HL-60 (cell line): ENCODE measurements at regions not wholly inside any gene's neighbourhood (a gene's known extent, or its start where the extent isn't known, plus 50 kb on each side); places are given as distances from the start of the nearest gene placed in this dataset.

Experiments used
- DNase-seq, 2 experiments: peaks; one replicate each; pipeline ENCODE4 v3.0.0-alpha.2; 2010 to 2020; ENCODE audit warnings: low read depth in 1 of 2, low spot score in 1 of 2
- H3K27ac ChIP-seq: fragments of 250-450 bp; sonication (Bioruptor Pico); replicated peaks from 2 replicates; pipeline ENCODE4 v1.5.1; 2020; ENCODE audit warnings: mild to moderate bottlenecking, moderate library complexity
- H3K27me3 ChIP-seq: fragments of 250-450 bp; sonication (Bioruptor Pico); 2 replicates; pipeline ENCODE4 v1.5.1; 2021; ENCODE audit warnings: mild to moderate bottlenecking, moderate library complexity; ENCODE audit not compliant: insufficient read depth, poor library complexity, severe bottlenecking
- H3K4me3 ChIP-seq: replicated peaks from 2 replicates; pipeline ENCODE4 v1.5.1; 2011; ENCODE audit warnings: mild to moderate bottlenecking, control low read depth, low read length; ENCODE audit not compliant: insufficient read depth
- GABPA ChIP-seq: IDR thresholded peaks from 2 replicates; pipeline ENCODE4 v1.6.1; 2012; ENCODE audit warnings: low read depth
- POLR2AphosphoS5 ChIP-seq: IDR thresholded peaks from 2 replicates; pipeline ENCODE4 v1.6.1; 2012; ENCODE audit warnings: low read depth
- SPI1 ChIP-seq: IDR thresholded peaks from 2 replicates; pipeline ENCODE4 v1.6.1; 2012; ENCODE audit warnings: low read depth, mild to moderate bottlenecking, borderline replicate concordance
- TF ChIP-seq, protein P1 (sequence below): IDR thresholded peaks from 2 replicates; pipeline ENCODE4 v1.6.1; 2012; ENCODE audit warnings: low read depth; ENCODE audit not compliant: insufficient replicate concordance
- TF ChIP-seq, protein P2 (sequence below): IDR thresholded peaks from one replicate; pipeline ENCODE4 v1.5.1; 2011; ENCODE audit warnings: low read length, control low read depth, inconsistent platforms; ENCODE audit not compliant: insufficient read depth

DNA sequence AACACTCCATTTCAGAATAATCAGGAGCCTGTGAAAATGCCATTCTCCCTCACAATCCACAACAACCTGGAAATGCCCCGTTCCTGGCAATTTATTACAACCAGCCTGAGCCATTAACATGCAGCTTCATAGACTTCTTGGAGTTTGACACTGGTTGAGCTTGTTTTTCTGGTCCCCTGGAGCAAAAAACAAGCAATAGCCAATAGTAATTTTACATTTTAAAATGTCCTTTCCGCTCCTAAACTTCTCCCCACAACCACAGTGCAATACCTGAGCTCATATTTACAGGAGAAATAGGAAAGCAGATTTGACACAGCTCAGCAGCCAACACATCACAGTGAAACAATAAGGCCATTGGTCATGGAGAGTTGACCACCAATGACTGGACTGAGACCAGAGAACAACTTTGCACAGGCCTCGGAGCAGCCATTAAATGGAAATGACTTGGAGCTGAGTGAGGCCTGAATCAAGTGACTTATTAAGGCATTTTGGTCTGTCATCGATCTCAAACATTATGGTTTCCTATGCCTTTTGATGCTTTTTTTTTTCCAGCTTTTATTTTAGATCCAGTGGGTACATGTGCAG, 73.0 kb downstream of the ENC1 start:
- no peak overlapping the region for H3K27ac ChIP-seq
- TF ChIP-seq, protein P1, sequence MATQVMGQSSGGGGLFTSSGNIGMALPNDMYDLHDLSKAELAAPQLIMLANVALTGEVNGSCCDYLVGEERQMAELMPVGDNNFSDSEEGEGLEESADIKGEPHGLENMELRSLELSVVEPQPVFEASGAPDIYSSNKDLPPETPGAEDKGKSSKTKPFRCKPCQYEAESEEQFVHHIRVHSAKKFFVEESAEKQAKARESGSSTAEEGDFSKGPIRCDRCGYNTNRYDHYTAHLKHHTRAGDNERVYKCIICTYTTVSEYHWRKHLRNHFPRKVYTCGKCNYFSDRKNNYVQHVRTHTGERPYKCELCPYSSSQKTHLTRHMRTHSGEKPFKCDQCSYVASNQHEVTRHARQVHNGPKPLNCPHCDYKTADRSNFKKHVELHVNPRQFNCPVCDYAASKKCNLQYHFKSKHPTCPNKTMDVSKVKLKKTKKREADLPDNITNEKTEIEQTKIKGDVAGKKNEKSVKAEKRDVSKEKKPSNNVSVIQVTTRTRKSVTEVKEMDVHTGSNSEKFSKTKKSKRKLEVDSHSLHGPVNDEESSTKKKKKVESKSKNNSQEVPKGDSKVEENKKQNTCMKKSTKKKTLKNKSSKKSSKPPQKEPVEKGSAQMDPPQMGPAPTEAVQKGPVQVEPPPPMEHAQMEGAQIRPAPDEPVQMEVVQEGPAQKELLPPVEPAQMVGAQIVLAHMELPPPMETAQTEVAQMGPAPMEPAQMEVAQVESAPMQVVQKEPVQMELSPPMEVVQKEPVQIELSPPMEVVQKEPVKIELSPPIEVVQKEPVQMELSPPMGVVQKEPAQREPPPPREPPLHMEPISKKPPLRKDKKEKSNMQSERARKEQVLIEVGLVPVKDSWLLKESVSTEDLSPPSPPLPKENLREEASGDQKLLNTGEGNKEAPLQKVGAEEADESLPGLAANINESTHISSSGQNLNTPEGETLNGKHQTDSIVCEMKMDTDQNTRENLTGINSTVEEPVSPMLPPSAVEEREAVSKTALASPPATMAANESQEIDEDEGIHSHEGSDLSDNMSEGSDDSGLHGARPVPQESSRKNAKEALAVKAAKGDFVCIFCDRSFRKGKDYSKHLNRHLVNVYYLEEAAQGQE: no peak
- no peak for TF ChIP-seq POLR2AphosphoS5
- TF ChIP-seq, protein P2, sequence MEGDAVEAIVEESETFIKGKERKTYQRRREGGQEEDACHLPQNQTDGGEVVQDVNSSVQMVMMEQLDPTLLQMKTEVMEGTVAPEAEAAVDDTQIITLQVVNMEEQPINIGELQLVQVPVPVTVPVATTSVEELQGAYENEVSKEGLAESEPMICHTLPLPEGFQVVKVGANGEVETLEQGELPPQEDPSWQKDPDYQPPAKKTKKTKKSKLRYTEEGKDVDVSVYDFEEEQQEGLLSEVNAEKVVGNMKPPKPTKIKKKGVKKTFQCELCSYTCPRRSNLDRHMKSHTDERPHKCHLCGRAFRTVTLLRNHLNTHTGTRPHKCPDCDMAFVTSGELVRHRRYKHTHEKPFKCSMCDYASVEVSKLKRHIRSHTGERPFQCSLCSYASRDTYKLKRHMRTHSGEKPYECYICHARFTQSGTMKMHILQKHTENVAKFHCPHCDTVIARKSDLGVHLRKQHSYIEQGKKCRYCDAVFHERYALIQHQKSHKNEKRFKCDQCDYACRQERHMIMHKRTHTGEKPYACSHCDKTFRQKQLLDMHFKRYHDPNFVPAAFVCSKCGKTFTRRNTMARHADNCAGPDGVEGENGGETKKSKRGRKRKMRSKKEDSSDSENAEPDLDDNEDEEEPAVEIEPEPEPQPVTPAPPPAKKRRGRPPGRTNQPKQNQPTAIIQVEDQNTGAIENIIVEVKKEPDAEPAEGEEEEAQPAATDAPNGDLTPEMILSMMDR: no peak
- TF ChIP-seq GABPA: no peak
- no peak for TF ChIP-seq SPI1
- DNase-seq: no peak
- no peaks in the 10 kb centered on the region for H3K27me3 ChIP-seq
- no peak overlapping the region for H3K4me3 ChIP-seq

DNA sequence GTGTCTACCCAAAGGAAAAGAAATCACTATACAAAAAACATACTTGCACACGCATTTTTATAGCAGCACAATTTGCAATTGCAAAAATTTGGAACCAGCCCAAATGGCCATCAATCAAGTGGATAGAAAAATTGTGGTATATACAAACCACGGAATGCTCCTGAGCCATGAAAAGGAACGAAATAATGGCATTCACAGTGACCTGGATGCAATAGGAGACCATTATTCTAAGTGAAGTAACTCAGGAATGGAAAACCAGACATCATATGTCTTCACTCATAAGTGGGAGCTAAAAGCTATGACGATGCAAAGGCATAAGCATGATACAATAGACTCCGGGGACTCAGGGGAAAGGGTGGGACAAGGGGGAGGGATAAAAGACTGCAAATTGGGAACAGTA, 78.4 kb downstream of the ENC1 start:
- DNase-seq: no peak
- no peak overlapping the region for H3K27ac ChIP-seq
- H3K27me3 ChIP-seq: no peaks in the 10 kb centered on the region
- H3K4me3 ChIP-seq: no peak overlapping the region
- TF ChIP-seq, protein P2: no peak
- TF ChIP-seq SPI1 (no peak), GABPA (no peak), POLR2AphosphoS5 (no peak)
- TF ChIP-seq, protein P1: no peak

DNA sequence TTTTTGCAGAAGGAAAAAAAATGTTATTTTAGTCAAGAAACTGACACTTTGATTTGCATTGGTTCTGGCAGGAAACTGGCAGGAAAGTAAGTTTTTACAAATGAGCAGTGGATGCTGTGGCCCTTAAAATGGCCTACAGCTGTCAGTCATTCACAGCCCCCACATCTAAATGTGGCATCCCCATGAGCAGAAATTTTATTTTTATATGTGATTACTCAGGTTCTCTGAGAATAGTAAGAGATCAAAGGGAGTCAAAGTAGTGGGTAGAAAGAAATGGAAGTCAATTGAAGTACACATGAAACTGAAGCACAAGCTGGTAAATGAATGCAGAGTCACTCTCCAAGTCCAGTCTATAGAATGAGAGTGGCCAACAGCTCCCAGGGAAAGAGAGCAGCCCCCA, 80.3 kb downstream of the ENC1 start:
- Histone ChIP-seq H3K27ac (no peak overlapping the region), H3K27me3 (no peaks in the 10 kb centered on the region), H3K4me3 (no peak overlapping the region)
- no peak for DNase-seq
- TF ChIP-seq, protein P2: no peak
- TF ChIP-seq GABPA: no peak
- TF ChIP-seq, protein P1: no peak
- TF ChIP-seq POLR2AphosphoS5: no peak
- TF ChIP-seq SPI1: no peak
